ENCODE measurements at regions not wholly inside any gene's neighbourhood (a gene's known extent, or its start where the extent isn't known, plus 50 kb on each side); places are given as distances from the start of the nearest gene placed in this dataset.

DNA sequence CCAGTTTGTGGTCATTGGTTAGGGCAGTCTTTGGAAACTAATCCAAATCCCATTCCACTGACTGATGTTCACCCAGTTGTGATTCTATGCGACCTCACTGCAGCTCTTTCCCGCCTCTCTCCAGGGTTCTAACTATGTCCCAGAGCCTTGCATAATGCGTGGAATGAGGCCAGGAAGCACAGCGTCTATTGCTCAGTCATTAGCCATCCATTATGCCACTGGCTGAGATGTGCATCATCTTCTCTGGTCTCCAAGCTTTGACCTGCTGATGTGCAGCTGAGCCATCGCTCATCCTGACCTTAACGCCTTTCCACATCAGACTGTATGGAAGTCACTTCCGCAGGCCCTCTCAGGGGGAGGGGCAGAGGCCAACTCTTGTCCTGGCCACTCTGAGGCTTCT, 115.4 kb upstream of the VRK1 start:
- TF ChIP-seq CTCF (IDR thresholded peaks at IDR 0.05; ENCODE audit: insufficient read depth, low read depth, low read length, missing control alignments), result no peak
- no peak for DNase-seq (ENCODE audit: low read depth)
- no peak overlapping the region for H3K4me3 ChIP-seq (ENCODE audit: low read length)

GRCh38 chr14:96682401-96682800, 114.8 kb upstream of the VRK1 start:
- no peak for TF ChIP-seq CTCF (IDR thresholded peaks at IDR 0.05; ENCODE audit: insufficient read depth, low read depth, low read length, missing control alignments)
- H3K4me3 ChIP-seq (ENCODE audit: low read length), result no peak overlapping the region
- no peak for DNase-seq (ENCODE audit: low read depth)

GRCh38 chr14:96683562-96684289, 113.5 kb upstream of the VRK1 start:
- H3K4me3 ChIP-seq (ENCODE audit: low read length), result no peak overlapping the region
- no peak for DNase-seq (ENCODE audit: low read depth)
- TF ChIP-seq CTCF (IDR thresholded peaks at IDR 0.05; ENCODE audit: insufficient read depth, low read depth, low read length, missing control alignments), result no peak

DNA sequence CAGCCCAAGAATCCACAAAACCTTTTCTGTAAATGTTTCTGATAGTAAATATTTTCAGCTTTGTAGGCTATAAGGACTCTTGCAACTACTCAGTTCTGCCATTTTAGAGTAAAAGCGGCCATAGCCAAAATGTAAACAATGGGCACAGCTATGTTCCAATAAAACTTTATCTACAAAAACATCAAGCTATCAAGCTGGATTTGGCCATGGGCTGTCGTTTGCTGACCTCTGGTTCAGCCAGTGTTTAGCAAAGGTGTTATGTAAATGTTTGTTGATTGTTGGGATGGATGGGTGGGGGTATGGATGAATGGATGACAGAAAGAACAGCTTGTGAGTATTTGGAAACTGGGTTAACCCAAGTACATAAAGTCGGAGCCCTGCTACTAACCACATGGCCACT, 111.1 kb upstream of the VRK1 start:
- no peak for DNase-seq (ENCODE audit: low read depth)
- H3K4me3 ChIP-seq (ENCODE audit: low read length), result no peak overlapping the region
- no peak for TF ChIP-seq CTCF (IDR thresholded peaks at IDR 0.05; ENCODE audit: insufficient read depth, low read depth, low read length, missing control alignments)

DNA sequence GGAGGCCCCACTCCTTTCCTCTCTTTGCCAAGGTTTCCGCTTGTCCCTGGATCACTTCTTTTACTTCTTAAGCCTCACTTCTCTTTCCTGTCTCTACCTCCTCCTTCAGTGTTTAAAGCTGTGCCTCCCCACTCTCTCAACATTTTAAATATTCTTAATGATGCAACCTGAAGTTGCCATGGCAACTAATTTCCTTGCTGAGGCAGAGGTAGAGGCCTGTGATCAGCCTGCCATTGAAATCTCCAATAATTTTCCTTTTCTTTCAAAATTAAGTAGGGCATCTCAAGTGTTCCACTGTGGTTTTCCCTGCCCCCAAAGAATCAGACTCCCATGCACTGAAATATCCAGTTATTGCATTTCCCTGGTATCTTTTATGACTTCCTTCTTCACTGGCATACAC, 108.6 kb upstream of the VRK1 start:
- H3K4me3 ChIP-seq (ENCODE audit: low read length), result no peak overlapping the region
- no peak for TF ChIP-seq CTCF (IDR thresholded peaks at IDR 0.05; ENCODE audit: insufficient read depth, low read depth, low read length, missing control alignments)
- DNase-seq (ENCODE audit: low read depth), result no peak

DNA sequence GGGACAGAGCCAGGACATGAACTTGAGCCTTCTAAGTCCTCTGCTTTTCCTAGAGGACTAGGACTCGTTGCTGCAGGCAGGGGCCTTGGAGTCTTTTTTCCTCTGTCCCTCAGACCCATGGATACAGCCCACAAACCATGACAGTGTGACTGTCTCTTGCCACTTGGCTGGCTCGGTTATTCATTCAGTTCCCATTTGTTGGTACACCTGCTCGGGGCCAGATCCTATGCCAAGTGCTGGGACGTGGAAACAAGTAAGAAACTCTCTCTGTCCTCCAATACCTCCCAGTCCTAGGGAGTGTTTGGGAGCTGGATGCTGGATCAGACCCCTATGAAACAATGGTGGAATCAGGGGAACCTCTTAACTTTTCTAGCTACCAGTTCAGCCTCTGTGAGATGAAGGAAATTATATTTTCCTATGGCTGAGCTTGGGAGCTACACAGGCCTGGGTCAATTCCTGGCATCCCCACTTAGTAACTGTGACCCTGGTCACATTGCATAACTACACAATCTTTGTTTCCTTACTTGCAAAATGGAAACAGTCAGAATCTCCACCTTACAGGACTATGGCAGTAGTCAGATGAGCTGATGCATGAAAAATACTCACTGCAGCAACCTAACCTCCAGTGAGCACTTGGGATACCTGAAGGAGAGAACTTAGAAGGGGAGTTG, 106.3 kb upstream of the VRK1 start:
- DNase-seq (ENCODE audit: low read depth), result no peak
- no peak for TF ChIP-seq CTCF (IDR thresholded peaks at IDR 0.05; ENCODE audit: insufficient read depth, low read depth, low read length, missing control alignments)
- no peak overlapping the region for H3K4me3 ChIP-seq (ENCODE audit: low read length)

Data from epithelial cell of esophagus (primary cell).